Type B pancreatic cell (in vitro differentiated cells): ENCODE measurements at regions not wholly inside any gene's neighbourhood (a gene's known extent, or its start where the extent isn't known, plus 50 kb on each side); places are given as distances from the start of the nearest gene placed in this dataset.
"Not testable (repeated sequence)": the region's sequence is repeated elsewhere in the genome, so short reads cannot be mapped to it uniquely, and the experiment has no call there.

Source experiments
- DNase-seq: peaks from one replicate; pipeline ENCODE4 v3.0.0; 2021; ENCODE audit warnings: mixed read lengths; ENCODE audit not compliant: unreplicated experiment; ENCODE audit errors: extremely low spot score
- H3K27ac Mint-ChIP-seq: 2 replicates; pipeline ENCODE4 v1.8.0; 2021; ENCODE audit warnings: mild to moderate bottlenecking, mixed read lengths
- H3K27me3 Mint-ChIP-seq: 2 replicates; pipeline ENCODE4 v1.8.0; 2021; ENCODE audit warnings: mixed read lengths
- H3K36me3 Mint-ChIP-seq: 2 replicates; pipeline ENCODE4 v1.8.0; 2021; ENCODE audit warnings: mixed read lengths
- H3K4me1 Mint-ChIP-seq: one replicate; pipeline ENCODE4 v1.8.0; 2021; ENCODE audit warnings: mixed read lengths; ENCODE audit not compliant: unreplicated experiment
- H3K4me3 Mint-ChIP-seq: 2 replicates; pipeline ENCODE4 v1.8.0; 2021; ENCODE audit warnings: mild to moderate bottlenecking, mixed read lengths
- H3K9me3 Mint-ChIP-seq: 2 replicates; pipeline ENCODE4 v1.8.0; 2021; ENCODE audit warnings: mixed read lengths
- TF ChIP-seq, protein P1 (sequence below): fragments of 200-600 bp; sonication (generic); conservative IDR thresholded peaks from 2 replicates; pipeline ENCODE4 v1.5.0; 2021; ENCODE audit warnings: antibody characterized with exemption, mild to moderate bottlenecking

DNA sequence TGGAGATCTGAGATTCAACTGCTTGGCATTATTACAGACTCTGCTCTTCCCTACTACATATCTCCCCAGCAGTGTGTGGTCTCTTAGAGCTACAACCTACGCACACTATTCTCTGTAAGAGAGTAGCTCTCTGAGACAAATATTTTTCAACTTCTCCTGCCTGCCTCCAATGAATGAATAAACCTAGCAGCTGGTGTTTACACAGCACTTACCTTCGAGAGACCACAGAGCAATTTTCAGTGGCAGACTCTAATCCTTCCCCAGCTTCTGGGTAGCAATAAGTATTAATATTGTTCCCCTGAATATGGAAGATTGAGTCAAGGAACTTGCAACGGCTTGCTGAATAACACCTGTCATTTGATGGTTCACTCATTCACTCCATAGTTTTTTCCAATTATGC, 350.9 kb upstream of the SPAG17 start:
- H3K27ac Mint-ChIP-seq, result no peak overlapping the region
- H3K27me3 Mint-ChIP-seq, result no peaks in the 10 kb centered on the region
- H3K4me1 Mint-ChIP-seq, result peaks cover 16% of the 10 kb centered on the region
- TF ChIP-seq, protein P1, sequence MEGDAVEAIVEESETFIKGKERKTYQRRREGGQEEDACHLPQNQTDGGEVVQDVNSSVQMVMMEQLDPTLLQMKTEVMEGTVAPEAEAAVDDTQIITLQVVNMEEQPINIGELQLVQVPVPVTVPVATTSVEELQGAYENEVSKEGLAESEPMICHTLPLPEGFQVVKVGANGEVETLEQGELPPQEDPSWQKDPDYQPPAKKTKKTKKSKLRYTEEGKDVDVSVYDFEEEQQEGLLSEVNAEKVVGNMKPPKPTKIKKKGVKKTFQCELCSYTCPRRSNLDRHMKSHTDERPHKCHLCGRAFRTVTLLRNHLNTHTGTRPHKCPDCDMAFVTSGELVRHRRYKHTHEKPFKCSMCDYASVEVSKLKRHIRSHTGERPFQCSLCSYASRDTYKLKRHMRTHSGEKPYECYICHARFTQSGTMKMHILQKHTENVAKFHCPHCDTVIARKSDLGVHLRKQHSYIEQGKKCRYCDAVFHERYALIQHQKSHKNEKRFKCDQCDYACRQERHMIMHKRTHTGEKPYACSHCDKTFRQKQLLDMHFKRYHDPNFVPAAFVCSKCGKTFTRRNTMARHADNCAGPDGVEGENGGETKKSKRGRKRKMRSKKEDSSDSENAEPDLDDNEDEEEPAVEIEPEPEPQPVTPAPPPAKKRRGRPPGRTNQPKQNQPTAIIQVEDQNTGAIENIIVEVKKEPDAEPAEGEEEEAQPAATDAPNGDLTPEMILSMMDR, result no peak
- H3K36me3 Mint-ChIP-seq, result no peaks in the 10 kb centered on the region
- no peak overlapping the region for H3K4me3 Mint-ChIP-seq
- no peak for DNase-seq
- no peaks in the 10 kb centered on the region for H3K9me3 Mint-ChIP-seq

DNA sequence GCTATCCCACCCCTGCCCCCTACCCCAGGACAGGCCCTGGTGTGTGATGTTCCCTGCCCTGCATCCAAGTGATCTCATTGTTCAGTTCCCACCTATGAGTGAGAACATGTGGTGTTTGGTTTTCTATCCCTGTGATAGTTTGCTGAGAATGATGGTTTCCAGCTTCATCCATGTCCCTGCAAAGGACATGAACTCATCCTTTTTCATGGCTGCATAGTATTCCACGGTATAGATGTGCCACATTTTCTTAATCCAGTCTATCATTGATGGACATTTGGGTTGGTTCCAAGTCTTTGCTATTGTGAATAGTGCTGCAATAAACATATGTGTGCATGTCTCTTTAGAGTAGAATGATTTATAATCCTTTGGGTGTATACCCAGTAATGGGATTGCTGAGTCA, 326.9 kb upstream of the SPAG17 start:
- H3K27ac Mint-ChIP-seq, H3K36me3 Mint-ChIP-seq, H3K9me3 Mint-ChIP-seq, DNase-seq, H3K27me3 Mint-ChIP-seq, H3K4me3 Mint-ChIP-seq, H3K4me1 Mint-ChIP-seq: not testable (repeated sequence)

DNA sequence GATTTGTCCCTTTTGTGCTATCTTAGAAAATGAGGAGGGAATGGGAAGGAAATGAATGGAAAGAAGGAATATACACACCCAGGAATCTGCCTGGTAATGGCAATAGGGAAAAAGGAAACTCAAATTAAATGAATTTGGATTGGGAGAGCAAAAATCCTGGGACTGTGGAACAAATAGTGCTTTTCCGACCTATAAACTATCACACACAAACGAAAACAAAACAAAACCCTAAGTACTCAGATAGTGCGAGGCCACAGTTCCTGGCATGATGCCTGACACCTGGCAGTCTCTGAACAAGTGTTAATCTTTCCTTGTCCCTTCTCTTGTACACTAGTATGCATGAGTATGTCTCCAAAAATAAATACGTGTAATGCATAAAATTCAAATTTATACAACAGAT, 319.8 kb upstream of the SPAG17 start:
- Mint-ChIP-seq H3K4me1 (peaks cover 5% of the 10 kb centered on the region), H3K36me3 (no peaks in the 10 kb centered on the region), H3K9me3 (no peaks in the 10 kb centered on the region), H3K27ac (no peak overlapping the region), H3K4me3 (no peak overlapping the region), H3K27me3 (no peaks in the 10 kb centered on the region)
- TF ChIP-seq, protein P1, result no peak
- no peak for DNase-seq

DNA sequence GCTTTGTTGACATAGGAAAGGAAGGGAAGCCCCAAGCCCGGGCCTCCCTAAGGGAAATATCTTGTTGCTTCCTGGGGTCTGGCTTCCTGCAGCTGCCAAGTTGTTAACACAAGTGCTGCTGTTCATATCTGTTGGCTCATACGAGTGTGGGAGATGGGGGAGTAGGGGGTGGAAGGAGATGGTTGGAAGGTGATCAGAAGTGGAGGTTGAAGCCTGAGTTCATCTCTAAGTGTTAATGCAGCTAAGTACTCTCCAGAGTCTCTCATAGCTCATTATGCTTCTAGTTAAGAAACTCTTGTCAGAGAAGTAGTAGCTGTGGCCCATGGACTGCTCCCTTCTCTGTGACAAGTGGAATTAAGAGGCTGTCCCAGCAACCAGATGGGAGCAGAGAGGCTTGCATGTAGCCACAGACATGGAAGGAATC, 319.2 kb upstream of the SPAG17 start:
- no peak overlapping the region for H3K4me3 Mint-ChIP-seq
- H3K9me3 Mint-ChIP-seq, result no peaks in the 10 kb centered on the region
- H3K36me3 Mint-ChIP-seq, result no peaks in the 10 kb centered on the region
- H3K27ac Mint-ChIP-seq, result no peak overlapping the region
- H3K27me3 Mint-ChIP-seq, result no peaks in the 10 kb centered on the region
- peaks cover 5% of the 10 kb centered on the region for H3K4me1 Mint-ChIP-seq
- no peak for DNase-seq
- TF ChIP-seq, protein P1, result no peak

DNA sequence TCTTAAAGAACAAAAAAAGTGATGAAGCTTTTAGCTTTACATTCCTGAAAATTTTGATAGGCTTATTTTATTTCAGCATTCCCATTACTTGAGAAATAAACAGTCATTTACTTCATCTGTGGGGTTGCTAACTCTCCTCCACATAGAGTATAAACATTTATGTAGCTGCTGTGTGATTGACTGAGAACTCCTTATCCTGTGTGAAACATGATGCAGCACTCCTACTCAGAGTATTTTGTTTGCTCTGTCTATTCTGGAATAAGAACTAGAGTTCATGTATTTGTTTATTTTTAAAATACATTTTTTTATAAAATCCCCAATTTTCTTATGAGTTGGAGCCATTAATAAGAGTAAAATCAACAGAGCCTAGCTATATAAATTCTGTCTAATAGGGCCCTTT, 318.7 kb upstream of the SPAG17 start:
- H3K9me3 Mint-ChIP-seq, result no peaks in the 10 kb centered on the region
- TF ChIP-seq, protein P1, result no peak
- no peak overlapping the region for H3K4me3 Mint-ChIP-seq
- peaks cover 5% of the 10 kb centered on the region for H3K4me1 Mint-ChIP-seq
- DNase-seq, result no peak
- H3K27ac Mint-ChIP-seq, result no peak overlapping the region
- no peaks in the 10 kb centered on the region for H3K27me3 Mint-ChIP-seq
- no peaks in the 10 kb centered on the region for H3K36me3 Mint-ChIP-seq

DNA sequence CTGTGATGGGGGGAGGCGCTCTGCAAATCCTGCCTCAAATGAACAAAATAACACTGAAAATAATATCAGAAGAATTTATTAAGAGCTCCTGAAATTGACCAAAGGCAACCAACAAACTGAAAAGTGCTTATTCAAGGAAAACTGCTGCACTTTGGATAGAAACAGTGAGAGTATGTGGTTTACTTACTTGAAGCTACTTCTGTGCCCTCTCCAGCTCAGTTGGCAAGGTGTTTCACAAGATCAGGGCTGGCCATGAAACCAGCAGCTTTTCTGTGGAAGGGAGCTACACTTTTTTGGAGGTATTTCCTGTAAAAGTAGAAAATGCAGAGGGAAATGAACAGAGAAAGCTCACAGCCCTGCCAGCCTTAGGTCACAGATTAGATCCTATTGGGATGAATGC, 310.0 kb upstream of the SPAG17 start:
- Mint-ChIP-seq H3K4me3 (no peak overlapping the region), H3K27ac (no peak overlapping the region), H3K27me3 (no peaks in the 10 kb centered on the region), H3K4me1 (no peaks in the 10 kb centered on the region), H3K9me3 (no peaks in the 10 kb centered on the region), H3K36me3 (no peaks in the 10 kb centered on the region)
- DNase-seq, result no peak
- TF ChIP-seq, protein P1, result no peak
